ENCODE measurements at regions not wholly inside any gene's neighbourhood (a gene's known extent, or its start where the extent isn't known, plus 50 kb on each side); places are given as distances from the start of the nearest gene placed in this dataset.

DNA sequence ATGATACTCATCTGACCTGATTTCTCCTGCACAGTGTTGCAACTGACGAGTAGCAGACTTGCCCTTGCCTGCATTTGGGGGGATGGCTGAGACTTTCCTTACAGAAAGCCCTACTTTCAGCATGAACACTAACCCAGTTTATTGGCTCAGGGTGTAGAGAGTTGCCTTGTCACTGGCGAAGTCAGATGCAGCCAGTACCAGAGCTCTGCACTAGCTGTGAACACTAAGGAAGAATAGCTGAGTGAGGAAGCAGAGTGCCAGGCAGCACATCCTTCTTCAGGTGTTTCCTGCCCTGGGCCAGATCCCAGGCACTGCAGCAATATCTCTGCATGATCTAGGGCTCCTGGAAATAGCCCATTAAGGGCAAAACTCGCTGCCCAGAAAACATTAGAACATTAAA is 154.0 kb upstream of the SYNPR start:
- Mint-ChIP-seq H3K36me3 (ENCODE audit: low read depth, unreplicated experiment) (no peaks in the 10 kb centered on the region), H3K4me1 (ENCODE audit: unreplicated experiment) (peaks cover 21% of the 10 kb centered on the region), H3K27ac (ENCODE audit: unreplicated experiment) (no peak overlapping the region), H3K27me3 (ENCODE audit: unreplicated experiment) (no peaks in the 10 kb centered on the region), H3K4me3 (ENCODE audit: unreplicated experiment) (no peak overlapping the region), H3K9me3 (ENCODE audit: unreplicated experiment) (no peaks in the 10 kb centered on the region)
- TF ChIP-seq, protein P1, sequence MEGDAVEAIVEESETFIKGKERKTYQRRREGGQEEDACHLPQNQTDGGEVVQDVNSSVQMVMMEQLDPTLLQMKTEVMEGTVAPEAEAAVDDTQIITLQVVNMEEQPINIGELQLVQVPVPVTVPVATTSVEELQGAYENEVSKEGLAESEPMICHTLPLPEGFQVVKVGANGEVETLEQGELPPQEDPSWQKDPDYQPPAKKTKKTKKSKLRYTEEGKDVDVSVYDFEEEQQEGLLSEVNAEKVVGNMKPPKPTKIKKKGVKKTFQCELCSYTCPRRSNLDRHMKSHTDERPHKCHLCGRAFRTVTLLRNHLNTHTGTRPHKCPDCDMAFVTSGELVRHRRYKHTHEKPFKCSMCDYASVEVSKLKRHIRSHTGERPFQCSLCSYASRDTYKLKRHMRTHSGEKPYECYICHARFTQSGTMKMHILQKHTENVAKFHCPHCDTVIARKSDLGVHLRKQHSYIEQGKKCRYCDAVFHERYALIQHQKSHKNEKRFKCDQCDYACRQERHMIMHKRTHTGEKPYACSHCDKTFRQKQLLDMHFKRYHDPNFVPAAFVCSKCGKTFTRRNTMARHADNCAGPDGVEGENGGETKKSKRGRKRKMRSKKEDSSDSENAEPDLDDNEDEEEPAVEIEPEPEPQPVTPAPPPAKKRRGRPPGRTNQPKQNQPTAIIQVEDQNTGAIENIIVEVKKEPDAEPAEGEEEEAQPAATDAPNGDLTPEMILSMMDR (IDR thresholded peaks at IDR 0.05; ENCODE audit: unreplicated experiment), result no peak
- no peak for DNase-seq (ENCODE audit: low spot score)

DNA sequence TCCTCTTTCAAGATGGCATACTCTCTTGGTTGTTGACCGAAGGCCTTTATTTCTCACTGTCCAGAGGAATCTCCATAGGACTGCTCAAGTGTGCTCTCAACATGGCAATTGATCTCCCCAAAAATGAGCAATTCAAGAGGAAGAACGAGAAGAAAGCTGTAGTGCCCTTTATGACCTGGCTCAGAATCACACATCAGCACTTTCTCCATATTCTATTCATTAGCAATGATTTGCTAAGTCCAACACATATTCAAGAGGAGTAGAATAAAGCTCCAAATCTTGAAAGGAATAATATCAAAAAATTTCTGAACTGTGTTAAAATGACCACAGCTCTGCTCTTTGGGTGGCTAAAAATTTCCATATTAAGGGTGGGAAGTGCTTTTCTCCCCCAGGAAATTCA is 151.6 kb upstream of the SYNPR start:
- Mint-ChIP-seq H3K4me1 (ENCODE audit: unreplicated experiment) (peaks cover 21% of the 10 kb centered on the region), H3K4me3 (ENCODE audit: unreplicated experiment) (no peak overlapping the region), H3K9me3 (ENCODE audit: unreplicated experiment) (no peaks in the 10 kb centered on the region), H3K27me3 (ENCODE audit: unreplicated experiment) (no peaks in the 10 kb centered on the region), H3K27ac (ENCODE audit: unreplicated experiment) (no peak overlapping the region), H3K36me3 (ENCODE audit: low read depth, unreplicated experiment) (no peaks in the 10 kb centered on the region)
- TF ChIP-seq, protein P1 (IDR thresholded peaks at IDR 0.05; ENCODE audit: unreplicated experiment), result no peak
- DNase-seq (ENCODE audit: low spot score), result no peak

DNA sequence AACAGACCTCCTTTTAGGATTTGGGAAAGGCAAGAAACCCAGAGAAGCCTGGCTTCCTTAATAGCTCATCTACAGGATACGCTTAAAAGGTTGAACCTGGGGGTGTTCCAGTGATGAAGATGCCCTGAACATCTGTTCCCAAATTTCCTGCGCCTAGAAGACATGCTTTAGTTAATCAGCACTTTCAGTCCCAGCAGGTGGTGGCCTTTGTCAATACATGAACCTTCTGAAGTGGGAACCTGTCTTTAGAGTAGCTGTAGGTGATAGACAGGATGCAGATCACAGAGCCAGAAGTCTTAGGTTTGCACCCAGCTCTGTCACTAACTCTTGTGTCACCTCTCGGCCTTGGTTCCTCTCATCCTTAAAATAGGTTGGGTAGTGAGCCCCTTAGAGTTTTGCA is 149.7 kb upstream of the SYNPR start:
- H3K27me3 Mint-ChIP-seq (ENCODE audit: unreplicated experiment), result peaks cover 1% of the 10 kb centered on the region
- H3K4me1 Mint-ChIP-seq (ENCODE audit: unreplicated experiment), result peaks cover 11% of the 10 kb centered on the region
- no peak overlapping the region for H3K4me3 Mint-ChIP-seq (ENCODE audit: unreplicated experiment)
- H3K9me3 Mint-ChIP-seq (ENCODE audit: unreplicated experiment), result no peaks in the 10 kb centered on the region
- DNase-seq (ENCODE audit: low spot score), result no peak
- TF ChIP-seq, protein P1 (IDR thresholded peaks at IDR 0.05; ENCODE audit: unreplicated experiment), result no peak
- no peak overlapping the region for H3K27ac Mint-ChIP-seq (ENCODE audit: unreplicated experiment)
- no peaks in the 10 kb centered on the region for H3K36me3 Mint-ChIP-seq (ENCODE audit: low read depth, unreplicated experiment)

DNA sequence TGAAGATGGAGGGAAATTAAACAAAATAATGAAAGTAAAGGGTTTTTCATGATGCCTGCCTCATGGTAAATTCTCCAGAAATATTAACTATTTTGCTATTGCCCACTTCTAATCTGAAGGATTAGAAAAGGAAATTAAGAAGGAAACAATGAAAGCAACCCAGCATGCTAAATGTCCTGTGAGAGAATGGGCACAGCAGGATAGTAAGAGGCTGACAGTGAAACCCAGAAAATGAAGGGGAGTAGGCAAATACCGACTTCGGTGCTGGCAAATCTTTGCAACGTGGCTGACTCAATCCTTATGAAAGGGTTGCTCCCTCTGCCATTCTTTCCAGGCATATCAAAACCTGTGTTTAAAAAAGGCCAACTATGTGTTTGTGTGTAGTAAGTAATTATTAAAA is 147.5 kb upstream of the SYNPR start:
- Mint-ChIP-seq H3K4me1 (ENCODE audit: unreplicated experiment) (no peaks in the 10 kb centered on the region), H3K27ac (ENCODE audit: unreplicated experiment) (no peak overlapping the region), H3K4me3 (ENCODE audit: unreplicated experiment) (no peak overlapping the region), H3K36me3 (ENCODE audit: low read depth, unreplicated experiment) (no peaks in the 10 kb centered on the region), H3K9me3 (ENCODE audit: unreplicated experiment) (no peaks in the 10 kb centered on the region), H3K27me3 (ENCODE audit: unreplicated experiment) (peaks cover 3% of the 10 kb centered on the region)
- no peak for DNase-seq (ENCODE audit: low spot score)
- TF ChIP-seq, protein P1 (IDR thresholded peaks at IDR 0.05; ENCODE audit: unreplicated experiment), result no peak

DNA sequence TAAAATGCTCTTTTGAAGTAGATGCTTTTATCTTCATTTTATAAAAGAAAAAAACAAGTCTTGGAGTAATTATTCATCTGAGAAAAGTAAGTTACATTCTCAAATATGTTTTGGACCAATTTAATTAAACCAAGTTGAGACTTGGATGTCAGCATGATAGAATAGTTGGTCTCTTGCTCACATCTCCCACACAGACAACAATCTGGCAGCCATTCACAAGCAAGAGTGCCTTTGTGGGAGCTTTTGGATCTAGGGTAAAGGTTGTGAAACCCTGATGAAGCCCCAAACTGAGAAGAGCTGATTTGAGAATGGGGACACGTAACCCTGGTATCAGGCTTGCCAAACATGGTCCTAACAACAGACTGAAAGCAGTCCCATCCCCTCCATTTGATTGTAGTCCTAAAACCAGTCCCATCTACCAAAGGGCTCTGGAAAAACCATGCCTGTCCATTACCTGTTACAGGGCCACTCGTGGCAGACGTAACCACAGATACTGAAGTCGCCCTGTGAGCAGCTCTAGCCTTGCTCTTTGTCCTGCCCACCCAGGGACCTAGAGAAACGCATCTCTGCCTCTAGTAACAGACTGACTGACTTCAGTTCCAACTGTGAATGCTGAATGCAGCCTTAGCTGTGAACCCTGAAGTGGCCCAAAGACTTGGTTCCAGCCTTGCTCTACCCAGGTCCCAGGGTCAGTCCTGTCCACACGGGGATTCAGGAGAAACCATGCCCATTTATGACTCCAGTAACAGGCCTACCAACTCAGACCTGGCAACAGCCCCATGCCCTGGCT is 145.5 kb upstream of the SYNPR start:
- no peaks in the 10 kb centered on the region for H3K4me1 Mint-ChIP-seq (ENCODE audit: unreplicated experiment)
- peaks cover 3% of the 10 kb centered on the region for H3K27me3 Mint-ChIP-seq (ENCODE audit: unreplicated experiment)

More for the DNA sequence above, 145.5 kb upstream of the SYNPR start:
- Mint-ChIP-seq H3K36me3 (ENCODE audit: low read depth, unreplicated experiment) (no peaks in the 10 kb centered on the region), H3K4me3 (ENCODE audit: unreplicated experiment) (no peak overlapping the region), H3K27ac (ENCODE audit: unreplicated experiment) (no peak overlapping the region), H3K9me3 (ENCODE audit: unreplicated experiment) (no peaks in the 10 kb centered on the region)
- TF ChIP-seq, protein P1 (IDR thresholded peaks at IDR 0.05; ENCODE audit: unreplicated experiment), result no peak
- no peak for DNase-seq (ENCODE audit: low spot score)
